DND-41 (cell line): ENCODE measurements at regions not wholly inside any gene's neighbourhood (a gene's known extent, or its start where the extent isn't known, plus 50 kb on each side); places are given as distances from the start of the nearest gene placed in this dataset.
"Not testable (repeated sequence)": the region's sequence is repeated elsewhere in the genome, so short reads cannot be mapped to it uniquely, and the experiment has no call there.

Source experiments
- ATAC-seq: fragments of 200-7000 bp; cut with Tn5 transposase; 3 replicates; pipeline ENCODE4 v1.9.1; 2021; ENCODE audit warnings: low read depth; ENCODE audit not compliant: insufficient read depth
- DNase-seq: peaks from one replicate; pipeline ENCODE4 v3.0.0-alpha.2; 2020
- H2AFZ ChIP-seq: 2 replicates; pipeline ENCODE4 v1.6.0; 2012; ENCODE audit warnings: low read depth, low read length
- H3K27ac ChIP-seq: 2 replicates; pipeline ENCODE4 v1.5.1; 2012; ENCODE audit warnings: low read length, inconsistent platforms
- H3K27me3 ChIP-seq: fragments of 200-600 bp; sonication (generic); 2 replicates; pipeline ENCODE4 v1.6.0; 2012; ENCODE audit warnings: low read length, mild to moderate bottlenecking, inconsistent platforms; ENCODE audit not compliant: insufficient read depth, poor library complexity
- H3K36me3 ChIP-seq: 2 replicates; pipeline ENCODE4 v1.5.1; 2012; ENCODE audit warnings: low read length, inconsistent platforms; ENCODE audit not compliant: insufficient read depth
- H3K4me1 ChIP-seq: 2 replicates; pipeline ENCODE4 v1.5.1; 2012; ENCODE audit warnings: mild to moderate bottlenecking, low read length; ENCODE audit not compliant: insufficient read depth
- H3K4me2 ChIP-seq: 2 replicates; pipeline ENCODE4 v1.6.0; 2012; ENCODE audit warnings: mild to moderate bottlenecking, moderate library complexity, low read length, inconsistent platforms; ENCODE audit not compliant: insufficient read depth
- H3K4me3 ChIP-seq, 2 experiments: fragments of 200-600 bp in 1 of 2; shearing (Covaris generic) in 1 of 2; 2 replicates each; pipeline ENCODE4 v1.5.1; 2012 to 2016; ENCODE audit warnings: inconsistent platforms in 2 of 2, low read length in 2 of 2, mild to moderate bottlenecking in 2 of 2, low read depth in 1 of 2, moderate library complexity in 1 of 2
- H3K79me2 ChIP-seq: 2 replicates; pipeline ENCODE4 v1.6.0; 2012; ENCODE audit warnings: low read length, inconsistent platforms; ENCODE audit not compliant: insufficient read depth
- H3K9ac ChIP-seq: 2 replicates; pipeline ENCODE4 v1.6.0; 2012; ENCODE audit warnings: low read depth, mild to moderate bottlenecking, inconsistent platforms, low read length, moderate library complexity
- H3K9me3 ChIP-seq: 2 replicates; pipeline ENCODE4 v1.5.1; 2012; ENCODE audit warnings: low read length, moderate library complexity, mild to moderate bottlenecking, inconsistent platforms; ENCODE audit not compliant: insufficient read depth, severe bottlenecking
- H4K20me1 ChIP-seq: 2 replicates; pipeline ENCODE4 v1.6.0; 2012; ENCODE audit warnings: low read length; ENCODE audit not compliant: insufficient read depth
- CTCF ChIP-seq: IDR thresholded peaks from 2 replicates; pipeline ENCODE4 v1.5.1; 2012; ENCODE audit warnings: borderline replicate concordance, low read length, moderate library complexity, mild to moderate bottlenecking; ENCODE audit not compliant: poor library complexity, severe bottlenecking; ENCODE audit errors: extremely low read depth
- EZH2 ChIP-seq: IDR thresholded peaks from 3 replicates; pipeline ENCODE4 v1.6.1; 2012; ENCODE audit warnings: borderline replicate concordance, low read depth, mild to moderate bottlenecking, moderate library complexity, low read length, inconsistent platforms; ENCODE audit not compliant: severe bottlenecking

DNA sequence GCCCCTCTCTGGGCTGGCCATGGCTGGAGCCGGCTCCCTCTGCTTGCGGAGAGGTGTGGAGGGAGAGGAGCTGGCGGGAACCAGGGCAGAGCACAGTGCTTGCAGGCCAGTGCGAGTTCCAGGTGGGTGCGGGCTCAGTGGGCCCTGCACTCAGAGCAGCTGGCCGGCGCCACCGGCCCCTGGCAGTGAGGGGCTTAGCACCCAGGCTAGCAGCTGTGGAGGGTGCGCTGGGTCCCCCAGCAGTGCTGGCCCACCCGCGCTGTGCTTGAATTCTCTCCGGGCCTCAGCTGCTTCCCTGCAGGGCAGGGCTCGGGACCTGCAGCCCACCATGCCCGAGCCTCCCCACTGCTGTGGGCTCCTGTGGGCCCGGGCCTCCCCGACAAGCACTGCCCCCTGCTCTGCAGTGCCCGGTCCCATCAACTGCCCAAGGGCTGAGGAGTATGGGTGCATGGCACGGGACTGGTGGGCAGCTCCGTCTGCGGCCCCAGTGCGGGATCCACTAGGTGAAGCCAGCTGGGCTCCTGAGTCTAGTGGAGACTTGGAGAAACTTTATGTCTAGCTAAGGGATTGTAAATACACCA, 61.2 kb upstream of the AGR3 start:
- H3K4me1 ChIP-seq: peaks cover 7% of the 10 kb centered on the region; the same call in 1 of the 2 replicates
- H2AFZ ChIP-seq: no peak overlapping the region
- no peak overlapping the region for H3K9ac ChIP-seq
- H3K4me2 ChIP-seq: no peak overlapping the region
- peaks cover 5% of the 10 kb centered on the region for H3K9me3 ChIP-seq
- H3K27ac ChIP-seq: no peak overlapping the region
- no peak for TF ChIP-seq EZH2
- H3K36me3 ChIP-seq: no peaks in the 10 kb centered on the region
- no peak overlapping the region for H3K4me3 ChIP-seq
- H3K79me2 ChIP-seq: no peaks in the 10 kb centered on the region
- DNase-seq (no peak), ATAC-seq (no peak)
- no peaks in the 10 kb centered on the region for H4K20me1 ChIP-seq
- no peaks in the 10 kb centered on the region for H3K27me3 ChIP-seq

DNA sequence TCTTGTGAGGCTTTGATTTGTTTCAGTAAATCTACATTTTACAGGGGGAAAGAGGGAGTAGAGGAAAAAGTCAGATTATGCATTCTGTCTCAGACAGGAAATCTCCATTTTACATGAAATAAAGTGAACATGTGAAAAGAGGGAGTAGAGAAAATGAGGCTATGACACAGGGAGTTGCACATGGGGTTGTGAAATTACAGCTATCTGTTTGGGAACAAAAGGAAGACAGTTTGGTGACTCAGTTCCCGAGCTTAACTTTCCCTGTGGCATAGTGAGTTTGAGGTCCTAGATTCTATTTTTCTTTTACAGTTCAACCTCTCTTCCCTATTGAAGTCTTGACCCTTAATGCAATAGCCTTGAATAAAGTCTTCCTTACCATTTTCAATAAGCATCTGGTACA, 63.2 kb upstream of the AGR3 start:
- H2AFZ ChIP-seq: no peak overlapping the region
- no peak overlapping the region for H3K9ac ChIP-seq
- H3K36me3 ChIP-seq: no peaks in the 10 kb centered on the region
- H3K4me2 ChIP-seq: no peak overlapping the region
- peaks cover 7% of the 10 kb centered on the region; the same call in 1 of the 2 replicates for H3K4me1 ChIP-seq
- H3K4me3 ChIP-seq: no peak overlapping the region
- no peaks in the 10 kb centered on the region for H3K27me3 ChIP-seq
- DNase-seq (no peak), ATAC-seq (no peak)
- H3K27ac ChIP-seq: no peak overlapping the region
- H3K79me2 ChIP-seq: no peaks in the 10 kb centered on the region
- H4K20me1 ChIP-seq: no peaks in the 10 kb centered on the region
- TF ChIP-seq EZH2 (no peak), CTCF (no peak)
- peaks cover 12% of the 10 kb centered on the region for H3K9me3 ChIP-seq

DNA sequence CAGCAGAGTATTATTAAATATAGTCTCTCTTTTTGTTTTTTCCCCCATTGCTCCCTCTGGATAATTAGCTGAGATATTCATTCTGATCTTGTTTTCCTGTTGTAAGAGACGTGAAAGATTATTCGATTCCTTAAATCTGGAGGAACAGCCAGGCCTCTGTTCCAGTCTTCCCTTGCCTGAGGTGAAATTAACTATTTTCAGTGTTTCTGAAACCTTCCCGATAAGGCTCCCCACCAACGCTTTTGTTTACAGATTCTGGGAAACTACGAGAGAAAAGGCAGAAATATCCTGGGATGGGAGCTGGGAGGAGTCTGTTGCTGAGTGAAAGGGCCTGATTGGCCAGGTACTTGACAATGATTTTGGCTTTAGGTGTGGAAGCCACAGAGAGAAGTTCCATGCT, 63.6 kb upstream of the AGR3 start:
- no peaks in the 10 kb centered on the region for H4K20me1 ChIP-seq
- peaks cover 12% of the 10 kb centered on the region for H3K9me3 ChIP-seq
- no peak overlapping the region for H3K4me2 ChIP-seq
- no peaks in the 10 kb centered on the region for H3K79me2 ChIP-seq
- no peak overlapping the region for H3K4me3 ChIP-seq
- H2AFZ ChIP-seq: no peak overlapping the region
- ATAC-seq: no peak
- no peak for DNase-seq
- H3K27me3 ChIP-seq: no peaks in the 10 kb centered on the region
- H3K36me3 ChIP-seq: no peaks in the 10 kb centered on the region
- no peak for TF ChIP-seq EZH2
- no peak for TF ChIP-seq CTCF
- no peak overlapping the region for H3K27ac ChIP-seq
- no peak overlapping the region for H3K9ac ChIP-seq
- H3K4me1 ChIP-seq: peaks cover 7% of the 10 kb centered on the region; the same call in 1 of the 2 replicates

- peaks cover 12% of the 10 kb centered on the region for H3K9me3 ChIP-seq
- ATAC-seq, H3K36me3 ChIP-seq, H3K9ac ChIP-seq, H3K4me2 ChIP-seq, H4K20me1 ChIP-seq, H3K79me2 ChIP-seq, H3K4me3 ChIP-seq, H3K27ac ChIP-seq, H3K4me1 ChIP-seq, H3K27me3 ChIP-seq, DNase-seq, H2AFZ ChIP-seq: not testable (repeated sequence)
Measured at GRCh38 chr7:16948110-16948509, 66.3 kb upstream of the AGR3 start.
